T-helper 17 cell (primary cell): ENCODE measurements at regions not wholly inside any gene's neighbourhood (a gene's known extent, or its start where the extent isn't known, plus 50 kb on each side); places are given as distances from the start of the nearest gene placed in this dataset.

Source experiments
- ATAC-seq: fragments of 150-1000 bp; cut with Tn5 transposase; 2 replicates; pipeline ENCODE4 v1.10.0; 2021; ENCODE audit warnings: mild to moderate bottlenecking, moderate library complexity
- DNase-seq, 3 donors: peaks; one replicate each; pipeline versions ENCODE4 v3.0.0 to v3.0.0-alpha.2; 2020 to 2021
- H3K9me3 ChIP-seq: one replicate; pipeline ENCODE4 v1.7.0; 2013; ENCODE audit warnings: low read length, mild to moderate bottlenecking; ENCODE audit not compliant: control insufficient read depth, poor library complexity, severe bottlenecking
- H3K27ac Mint-ChIP-seq: one replicate; pipeline ENCODE4 v1.8.0; 2022; ENCODE audit warnings: mild to moderate bottlenecking, moderate library complexity, mixed read lengths
- H3K27me3 Mint-ChIP-seq: one replicate; pipeline ENCODE4 v1.8.0; 2022; ENCODE audit warnings: mixed read lengths
- H3K36me3 Mint-ChIP-seq: one replicate; pipeline ENCODE4 v1.8.0; 2022; ENCODE audit warnings: low read depth, mixed read lengths
- H3K4me1 Mint-ChIP-seq: one replicate; pipeline ENCODE4 v1.8.0; 2022; ENCODE audit warnings: mild to moderate bottlenecking, mixed read lengths
- H3K4me3 Mint-ChIP-seq: one replicate; pipeline ENCODE4 v1.8.0; 2022; ENCODE audit warnings: mild to moderate bottlenecking, moderate library complexity, mixed read lengths

GRCh38 chrY:7459802-7460201 is 548.2 kb upstream of the AMELY start:
- H3K9me3 ChIP-seq: no peaks in the 10 kb centered on the region
- no peaks in the 10 kb centered on the region for H3K27me3 Mint-ChIP-seq
- DNase-seq: no peak
- peaks cover 4% of the 10 kb centered on the region for H3K36me3 Mint-ChIP-seq
- no peak overlapping the region for H3K27ac Mint-ChIP-seq
- no peak overlapping the region for H3K4me3 Mint-ChIP-seq
- no peaks in the 10 kb centered on the region for H3K4me1 Mint-ChIP-seq
- ATAC-seq: no peak

GRCh38 chrY:7458301-7459078 is 546.9 kb upstream of the AMELY start:
- Mint-ChIP-seq H3K4me3 (no peak overlapping the region), H3K4me1 (no peaks in the 10 kb centered on the region), H3K27ac (no peak overlapping the region), H3K27me3 (no peaks in the 10 kb centered on the region), H3K36me3 (peaks cover 4% of the 10 kb centered on the region)
- no peak for DNase-seq
- H3K9me3 ChIP-seq: no peaks in the 10 kb centered on the region
- no peak for ATAC-seq

- Mint-ChIP-seq H3K36me3 (peaks cover 4% of the 10 kb centered on the region), H3K4me3 (no peak overlapping the region), H3K27me3 (no peaks in the 10 kb centered on the region), H3K4me1 (no peaks in the 10 kb centered on the region), H3K27ac (no peak overlapping the region)
- H3K9me3 ChIP-seq: no peaks in the 10 kb centered on the region
- ATAC-seq (no peak), DNase-seq (no peak)
Observed at GRCh38 chrY:7457286-7458015, 545.9 kb upstream of the AMELY start.

GRCh38 chrY:7455626-7456025 is 544.1 kb upstream of the AMELY start:
- no peaks in the 10 kb centered on the region for H3K9me3 ChIP-seq
- Mint-ChIP-seq H3K4me1 (no peaks in the 10 kb centered on the region), H3K27me3 (no peaks in the 10 kb centered on the region), H3K27ac (no peak overlapping the region), H3K36me3 (peaks cover 4% of the 10 kb centered on the region), H3K4me3 (no peak overlapping the region)
- DNase-seq (no peak), ATAC-seq (no peak)

- no peaks in the 10 kb centered on the region for H3K9me3 ChIP-seq
- Mint-ChIP-seq H3K4me1 (no peaks in the 10 kb centered on the region), H3K27ac (no peak overlapping the region), H3K36me3 (no peaks in the 10 kb centered on the region), H3K27me3 (peaks cover 5% of the 10 kb centered on the region), H3K4me3 (no peak overlapping the region)
- no peak for ATAC-seq
- no peak for DNase-seq
Observed at GRCh38 chrY:7453336-7453735, 541.8 kb upstream of the AMELY start.

GRCh38 chrY:7452246-7452645 is 540.7 kb upstream of the AMELY start:
- ATAC-seq: no peak
- Mint-ChIP-seq H3K36me3 (no peaks in the 10 kb centered on the region), H3K27me3 (peaks cover 5% of the 10 kb centered on the region), H3K4me3 (no peak overlapping the region), H3K4me1 (no peaks in the 10 kb centered on the region), H3K27ac (no peak overlapping the region)
- H3K9me3 ChIP-seq: no peaks in the 10 kb centered on the region
- DNase-seq: no peak

GRCh38 chrY:7449860-7450259 is 538.3 kb upstream of the AMELY start:
- H3K9me3 ChIP-seq: no peaks in the 10 kb centered on the region
- Mint-ChIP-seq H3K36me3 (no peaks in the 10 kb centered on the region), H3K4me1 (no peaks in the 10 kb centered on the region), H3K27me3 (peaks cover 5% of the 10 kb centered on the region), H3K4me3 (no peak overlapping the region), H3K27ac (no peak overlapping the region)
- no peak for ATAC-seq
- DNase-seq: no peak

GRCh38 chrY:7448687-7449086 is 537.1 kb upstream of the AMELY start:
- Mint-ChIP-seq H3K4me3 (no peak overlapping the region), H3K27ac (no peak overlapping the region), H3K27me3 (peaks cover 5% of the 10 kb centered on the region), H3K36me3 (no peaks in the 10 kb centered on the region), H3K4me1 (no peaks in the 10 kb centered on the region)
- no peak for DNase-seq
- H3K9me3 ChIP-seq: no peaks in the 10 kb centered on the region
- no peak for ATAC-seq

- H3K4me1 Mint-ChIP-seq: no peaks in the 10 kb centered on the region
- H3K4me3 Mint-ChIP-seq: no peak overlapping the region
- H3K36me3 Mint-ChIP-seq: no peaks in the 10 kb centered on the region
- H3K27ac Mint-ChIP-seq: no peak overlapping the region
- DNase-seq: no peak
- H3K9me3 ChIP-seq: no peaks in the 10 kb centered on the region
- ATAC-seq: no peak
- H3K27me3 Mint-ChIP-seq: peaks cover 5% of the 10 kb centered on the region
Observed at GRCh38 chrY:7447881-7448516, 536.4 kb upstream of the AMELY start.

GRCh38 chrY:7444141-7444540 is 532.6 kb upstream of the AMELY start:
- Mint-ChIP-seq H3K27ac (no peak overlapping the region), H3K36me3 (no peaks in the 10 kb centered on the region), H3K4me3 (no peak overlapping the region), H3K27me3 (no peaks in the 10 kb centered on the region), H3K4me1 (no peaks in the 10 kb centered on the region)
- no peak for DNase-seq
- H3K9me3 ChIP-seq: no peaks in the 10 kb centered on the region
- no peak for ATAC-seq

GRCh38 chrY:7440796-7441530 is 529.4 kb upstream of the AMELY start:
- ATAC-seq: no peak
- Mint-ChIP-seq H3K27ac (no peak overlapping the region), H3K27me3 (no peaks in the 10 kb centered on the region), H3K4me3 (no peak overlapping the region), H3K36me3 (no peaks in the 10 kb centered on the region), H3K4me1 (no peaks in the 10 kb centered on the region)
- no peaks in the 10 kb centered on the region for H3K9me3 ChIP-seq
- no peak for DNase-seq

GRCh38 chrY:7437086-7437485 is 525.5 kb upstream of the AMELY start:
- Mint-ChIP-seq H3K36me3 (no peaks in the 10 kb centered on the region), H3K27me3 (no peaks in the 10 kb centered on the region), H3K4me3 (no peak overlapping the region), H3K4me1 (no peaks in the 10 kb centered on the region), H3K27ac (no peak overlapping the region)
- ATAC-seq (no peak), DNase-seq (no peak)
- H3K9me3 ChIP-seq: no peaks in the 10 kb centered on the region
